ENCODE measurements at regions not wholly inside any gene's neighbourhood (a gene's known extent, or its start where the extent isn't known, plus 50 kb on each side); places are given as distances from the start of the nearest gene placed in this dataset.

- TF ChIP-seq, protein P1, sequence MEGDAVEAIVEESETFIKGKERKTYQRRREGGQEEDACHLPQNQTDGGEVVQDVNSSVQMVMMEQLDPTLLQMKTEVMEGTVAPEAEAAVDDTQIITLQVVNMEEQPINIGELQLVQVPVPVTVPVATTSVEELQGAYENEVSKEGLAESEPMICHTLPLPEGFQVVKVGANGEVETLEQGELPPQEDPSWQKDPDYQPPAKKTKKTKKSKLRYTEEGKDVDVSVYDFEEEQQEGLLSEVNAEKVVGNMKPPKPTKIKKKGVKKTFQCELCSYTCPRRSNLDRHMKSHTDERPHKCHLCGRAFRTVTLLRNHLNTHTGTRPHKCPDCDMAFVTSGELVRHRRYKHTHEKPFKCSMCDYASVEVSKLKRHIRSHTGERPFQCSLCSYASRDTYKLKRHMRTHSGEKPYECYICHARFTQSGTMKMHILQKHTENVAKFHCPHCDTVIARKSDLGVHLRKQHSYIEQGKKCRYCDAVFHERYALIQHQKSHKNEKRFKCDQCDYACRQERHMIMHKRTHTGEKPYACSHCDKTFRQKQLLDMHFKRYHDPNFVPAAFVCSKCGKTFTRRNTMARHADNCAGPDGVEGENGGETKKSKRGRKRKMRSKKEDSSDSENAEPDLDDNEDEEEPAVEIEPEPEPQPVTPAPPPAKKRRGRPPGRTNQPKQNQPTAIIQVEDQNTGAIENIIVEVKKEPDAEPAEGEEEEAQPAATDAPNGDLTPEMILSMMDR (conservative IDR thresholded peaks at IDR 0.05), result no peak
- TF ChIP-seq EZH2 (IDR thresholded peaks at IDR 0.05; ENCODE audit: low read depth), result no peak
These were observed 76.4 kb downstream of the TSN start for GRCh38 chr2:121831841-121832240.

All from PC-9 (cell line).